Effector memory CD4-positive, alpha-beta T cell (primary cell): ENCODE measurements at regions not wholly inside any gene's neighbourhood (a gene's known extent, or its start where the extent isn't known, plus 50 kb on each side); places are given as distances from the start of the nearest gene placed in this dataset.
"Not testable (repeated sequence)": the region's sequence is repeated elsewhere in the genome, so short reads cannot be mapped to it uniquely, and the experiment has no call there.

Experiments used
- DNase-seq, 3 donors: peaks; one replicate each; pipeline ENCODE4 v3.0.0-alpha.2; 2020
- H3K27ac ChIP-seq: 2 replicates; pipeline ENCODE4 v1.7.0; 2013; ENCODE audit warnings: mild to moderate bottlenecking, low read length, moderate library complexity; ENCODE audit not compliant: insufficient read depth, poor library complexity, severe bottlenecking
- H3K27me3 ChIP-seq: replicated peaks from 2 replicates; pipeline ENCODE4 v1.7.0; 2013; ENCODE audit warnings: mild to moderate bottlenecking, low read length; ENCODE audit not compliant: insufficient read depth, control insufficient read depth, poor library complexity, severe bottlenecking
- H3K36me3 ChIP-seq: 2 replicates; pipeline ENCODE4 v1.7.0; 2013; ENCODE audit warnings: mild to moderate bottlenecking, low read length, moderate library complexity; ENCODE audit not compliant: control insufficient read depth, insufficient read depth
- H3K4me1 ChIP-seq: 2 replicates; pipeline ENCODE4 v1.7.0; 2013; ENCODE audit warnings: low read length, mild to moderate bottlenecking; ENCODE audit not compliant: control insufficient read depth, insufficient read depth, poor library complexity, severe bottlenecking
- H3K4me3 ChIP-seq: 2 replicates; pipeline ENCODE4 v1.7.0; 2013; ENCODE audit warnings: low read length, low read depth, mild to moderate bottlenecking; ENCODE audit not compliant: insufficient read depth, poor library complexity, severe bottlenecking
- H3K9me3 ChIP-seq: 2 replicates; pipeline ENCODE4 v1.7.0; 2013; ENCODE audit warnings: mild to moderate bottlenecking, low read length, moderate library complexity; ENCODE audit not compliant: control insufficient read depth

- Histone ChIP-seq H3K4me1 (no peaks in the 10 kb centered on the region), H3K9me3 (no peaks in the 10 kb centered on the region)
Measured at GRCh38 chr9:32069969-32070368, 314.5 kb upstream of the ACO1 start.

GRCh38 chr9:32072570-32072969, 311.9 kb upstream of the ACO1 start:
- Histone ChIP-seq H3K27me3 (no peaks in the 10 kb centered on the region), H3K4me3 (no peak overlapping the region), H3K4me1 (no peaks in the 10 kb centered on the region), H3K9me3 (no peaks in the 10 kb centered on the region), H3K27ac (no peak overlapping the region), H3K36me3 (no peaks in the 10 kb centered on the region)
- DNase-seq, result no peak

More at GRCh38 chr9:32069969-32070368, 314.5 kb upstream of the ACO1 start:
- no peak for DNase-seq
- Histone ChIP-seq H3K27me3 (no peaks in the 10 kb centered on the region), H3K4me3 (no peak overlapping the region), H3K27ac (no peak overlapping the region), H3K36me3 (no peaks in the 10 kb centered on the region)

- Histone ChIP-seq H3K4me1 (no peaks in the 10 kb centered on the region), H3K27ac (no peak overlapping the region), H3K36me3 (no peaks in the 10 kb centered on the region), H3K9me3 (no peaks in the 10 kb centered on the region), H3K27me3 (no peaks in the 10 kb centered on the region), H3K4me3 (no peak overlapping the region)
- no peak for DNase-seq
Measured at GRCh38 chr9:32092031-32092430, 292.4 kb upstream of the ACO1 start.

DNA sequence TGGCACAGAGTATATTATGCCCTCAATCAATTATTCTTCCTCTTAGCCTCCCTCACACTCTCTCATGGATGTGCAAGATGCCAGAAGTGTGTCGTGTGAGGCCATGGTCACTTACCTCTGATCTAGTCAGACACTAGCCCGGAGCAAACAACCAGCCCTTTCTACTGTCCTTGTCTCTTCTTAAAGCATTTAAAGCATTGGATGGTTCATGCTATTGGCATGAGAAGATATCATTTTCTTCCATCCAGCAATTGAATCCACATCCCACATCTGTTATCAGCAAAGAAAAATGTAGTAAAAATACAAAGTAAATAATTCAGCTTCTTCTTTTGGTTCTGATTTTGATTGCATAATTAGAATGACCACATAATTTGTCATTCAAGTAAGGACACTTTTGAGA, 267.2 kb upstream of the ACO1 start:
- H3K9me3 ChIP-seq, result no peaks in the 10 kb centered on the region
- H3K36me3 ChIP-seq, result no peaks in the 10 kb centered on the region
- no peaks in the 10 kb centered on the region for H3K4me1 ChIP-seq
- H3K4me3 ChIP-seq, result no peak overlapping the region
- DNase-seq, result no peak
- no peaks in the 10 kb centered on the region for H3K27me3 ChIP-seq
- H3K27ac ChIP-seq, result no peak overlapping the region

DNA sequence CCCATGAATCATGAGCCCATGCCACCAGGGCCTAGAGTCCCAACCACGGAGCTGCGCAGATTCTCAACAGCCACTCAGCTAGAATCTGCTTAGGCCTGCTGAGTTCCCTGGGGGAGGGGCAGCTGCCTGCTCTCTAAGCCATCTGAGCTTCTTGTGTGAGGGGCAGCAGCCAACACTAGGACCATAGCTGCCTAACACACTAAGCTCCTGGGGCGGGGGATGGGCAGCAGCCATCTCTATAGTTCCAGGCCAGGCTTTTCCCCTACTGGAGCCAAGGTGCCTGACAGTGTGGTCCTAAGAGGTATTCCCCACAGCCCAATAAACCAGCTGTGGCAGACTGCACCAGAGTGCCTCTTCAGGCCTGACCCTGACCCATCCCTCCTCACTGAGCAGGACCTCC, 255.9 kb upstream of the ACO1 start:
- H3K27ac ChIP-seq, result no peak overlapping the region
- H3K36me3 ChIP-seq, result no peaks in the 10 kb centered on the region
- H3K9me3 ChIP-seq, result no peaks in the 10 kb centered on the region
- H3K4me1 ChIP-seq, result no peaks in the 10 kb centered on the region
- no peak for DNase-seq
- no peaks in the 10 kb centered on the region for H3K27me3 ChIP-seq
- no peak overlapping the region for H3K4me3 ChIP-seq

DNA sequence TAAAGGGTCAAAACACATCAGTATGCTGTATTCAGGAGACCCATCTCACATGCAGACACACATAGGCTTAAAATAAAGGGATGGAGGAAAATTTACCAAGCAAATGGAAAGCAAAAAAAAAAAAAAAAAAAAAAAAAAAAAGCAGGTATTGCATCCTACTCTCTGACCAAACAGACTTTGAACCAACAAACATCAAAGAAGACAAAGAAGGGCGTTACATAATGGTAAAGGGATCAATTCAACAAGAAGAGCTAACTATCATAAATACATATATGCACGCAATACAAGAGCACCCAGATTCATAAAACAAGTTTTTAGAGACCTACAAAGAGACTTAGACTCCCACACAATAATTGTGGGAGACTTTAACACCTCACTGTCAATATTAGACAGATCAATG, 253.7 kb upstream of the ACO1 start:
- not testable (repeated sequence) for H3K9me3 ChIP-seq, H3K36me3 ChIP-seq, H3K27ac ChIP-seq, H3K27me3 ChIP-seq, DNase-seq, H3K4me1 ChIP-seq, H3K4me3 ChIP-seq

- Histone ChIP-seq H3K4me1 (no peaks in the 10 kb centered on the region), H3K27ac (no peak overlapping the region), H3K9me3 (no peaks in the 10 kb centered on the region), H3K27me3 (no peaks in the 10 kb centered on the region), H3K4me3 (no peak overlapping the region), H3K36me3 (no peaks in the 10 kb centered on the region)
- DNase-seq, result no peak
Measured at GRCh38 chr9:32136700-32137339, 247.6 kb upstream of the ACO1 start.

GRCh38 chr9:32142074-32142473, 242.4 kb upstream of the ACO1 start:
- H3K36me3 ChIP-seq, result no peaks in the 10 kb centered on the region
- H3K9me3 ChIP-seq, result no peaks in the 10 kb centered on the region
- no peak overlapping the region for H3K27ac ChIP-seq
- no peaks in the 10 kb centered on the region for H3K27me3 ChIP-seq
- no peak overlapping the region for H3K4me3 ChIP-seq
- DNase-seq, result no peak
- H3K4me1 ChIP-seq, result no peaks in the 10 kb centered on the region

DNA sequence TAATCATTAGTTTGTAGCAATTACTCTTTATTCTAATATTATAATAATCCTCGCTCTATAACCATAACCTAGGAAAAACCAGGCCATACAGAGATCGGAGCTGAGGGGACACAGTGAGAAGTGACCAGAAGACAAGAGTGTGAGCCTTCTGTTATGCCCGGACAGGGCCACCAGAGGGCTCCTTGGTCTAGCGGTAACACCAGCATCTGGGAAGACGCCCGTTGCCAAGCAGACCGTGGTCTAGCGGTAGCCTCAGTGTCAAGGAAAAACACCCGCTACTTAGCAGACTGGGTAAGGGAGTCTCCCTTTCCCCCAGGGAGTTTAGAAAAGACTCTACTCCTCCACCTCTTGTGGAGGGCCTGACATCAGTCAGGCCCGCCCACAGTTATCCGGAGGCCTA, 235.9 kb upstream of the ACO1 start:
- H3K36me3 ChIP-seq, H3K27me3 ChIP-seq, H3K27ac ChIP-seq, H3K4me1 ChIP-seq, H3K9me3 ChIP-seq, DNase-seq, H3K4me3 ChIP-seq: not testable (repeated sequence)

GRCh38 chr9:32161209-32161608, 223.2 kb upstream of the ACO1 start:
- DNase-seq, result no peak
- no peaks in the 10 kb centered on the region for H3K27me3 ChIP-seq
- no peaks in the 10 kb centered on the region for H3K36me3 ChIP-seq
- H3K4me3 ChIP-seq, result no peak overlapping the region
- H3K4me1 ChIP-seq, result no peaks in the 10 kb centered on the region
- no peaks in the 10 kb centered on the region for H3K9me3 ChIP-seq
- no peak overlapping the region for H3K27ac ChIP-seq
